Jurkat, Clone E6-1 (cell line): ENCODE measurements at regions not wholly inside any gene's neighbourhood (a gene's known extent, or its start where the extent isn't known, plus 50 kb on each side); places are given as distances from the start of the nearest gene placed in this dataset.
"Not testable (repeated sequence)": the region's sequence is repeated elsewhere in the genome, so short reads cannot be mapped to it uniquely, and the experiment has no call there.

Source experiments
- DNase-seq: peaks from one replicate; pipeline ENCODE4 v3.0.0-alpha.2; 2011; ENCODE audit warnings: low read depth, low spot score
- H3K4me3 ChIP-seq: 2 replicates; pipeline ENCODE4 v1.5.1; 2011; ENCODE audit warnings: mild to moderate bottlenecking, low read length, control low read depth, moderate library complexity

DNA sequence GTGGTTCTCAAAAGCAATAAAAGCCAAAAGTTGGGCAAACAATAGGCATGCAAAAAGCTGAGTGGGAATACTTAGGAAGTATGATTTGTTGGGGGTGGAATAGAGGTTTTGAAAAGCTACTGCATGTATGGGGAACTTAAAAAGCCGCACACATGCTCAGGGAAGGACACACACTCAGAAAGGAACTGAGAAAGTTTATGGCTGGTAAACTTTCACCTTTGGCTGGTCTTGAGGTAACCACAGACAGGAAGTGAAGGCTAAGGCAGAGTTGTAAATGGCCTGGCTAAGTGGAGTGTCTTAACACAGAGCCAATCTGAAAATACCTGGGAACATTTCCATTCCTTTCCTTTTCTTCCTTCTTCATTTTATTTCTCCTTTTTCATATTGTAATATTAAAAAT, 134.5 kb upstream of the EXOC2 start:
- H3K4me3 ChIP-seq = no peak overlapping the region
- DNase-seq = no peak

DNA sequence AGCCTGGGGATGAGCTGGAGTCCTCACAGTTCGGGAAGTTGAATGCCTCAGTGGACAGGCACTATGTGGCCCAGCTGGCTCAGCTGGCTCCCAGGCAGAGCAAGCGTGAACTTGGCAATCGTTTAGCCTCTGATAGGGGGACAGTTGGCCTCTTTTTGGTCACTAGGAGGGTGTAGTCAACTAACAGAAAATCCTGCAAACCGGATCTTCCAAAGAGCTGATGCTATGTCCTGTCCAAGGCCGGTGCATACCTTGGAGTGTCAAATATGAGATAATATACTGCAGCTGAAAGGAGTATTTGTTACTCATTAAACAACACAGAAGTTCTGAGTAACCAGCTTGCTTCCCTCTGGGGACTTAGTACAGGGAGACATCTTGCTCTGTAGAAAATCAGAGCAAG, 126.2 kb upstream of the EXOC2 start:
- no peak overlapping the region for H3K4me3 ChIP-seq
- no peak for DNase-seq

DNA sequence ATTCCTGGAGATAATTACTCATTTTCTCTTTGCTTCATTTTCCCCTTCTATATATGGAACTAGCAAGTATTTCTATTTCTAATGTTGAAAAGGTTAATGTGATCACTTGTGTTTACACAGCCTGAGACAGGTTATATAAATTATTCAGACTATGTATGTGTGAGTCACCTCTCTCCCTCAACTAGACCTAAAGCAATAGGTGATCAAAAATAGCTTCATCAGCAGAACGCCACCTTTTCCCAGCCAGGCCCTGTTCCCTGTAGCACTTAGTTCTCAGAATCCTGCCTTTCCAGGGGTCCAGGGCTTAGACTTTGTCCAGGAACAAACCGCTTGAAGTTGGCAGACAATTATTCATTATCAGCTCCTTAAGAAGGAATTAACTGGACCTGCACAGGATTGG, 125.3 kb upstream of the EXOC2 start:
- H3K4me3 ChIP-seq = no peak overlapping the region
- no peak for DNase-seq

DNA sequence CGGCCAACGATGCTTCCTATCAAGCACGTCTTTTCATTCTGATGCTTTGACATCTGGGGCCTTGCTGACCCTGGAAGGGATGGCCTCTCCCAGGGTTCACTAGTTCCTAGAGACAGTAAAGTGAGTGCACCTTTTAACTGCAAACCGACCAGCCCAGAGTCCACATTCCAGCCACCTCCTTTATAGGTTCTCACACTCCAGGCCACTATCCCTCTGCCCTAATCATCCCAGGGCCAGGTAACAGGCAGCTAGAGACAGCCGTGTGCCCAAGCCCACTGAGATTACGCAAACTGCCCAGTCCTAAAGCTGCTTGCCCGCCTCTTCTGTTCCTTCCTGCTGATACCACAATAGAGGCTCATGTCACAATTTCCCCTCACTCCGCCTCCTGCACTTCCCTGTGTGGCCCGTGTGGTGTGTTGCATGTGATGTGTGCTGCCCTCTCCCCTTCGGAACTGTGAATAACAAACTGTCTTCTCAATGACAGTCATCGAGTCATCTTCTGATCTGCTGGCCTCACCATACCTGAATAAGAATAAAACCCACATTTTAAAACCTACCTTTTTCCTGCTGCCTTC, 123.7 kb upstream of the EXOC2 start:
- peak; percentile 60 for DNase-seq
- H3K4me3 ChIP-seq = no peak overlapping the region

DNA sequence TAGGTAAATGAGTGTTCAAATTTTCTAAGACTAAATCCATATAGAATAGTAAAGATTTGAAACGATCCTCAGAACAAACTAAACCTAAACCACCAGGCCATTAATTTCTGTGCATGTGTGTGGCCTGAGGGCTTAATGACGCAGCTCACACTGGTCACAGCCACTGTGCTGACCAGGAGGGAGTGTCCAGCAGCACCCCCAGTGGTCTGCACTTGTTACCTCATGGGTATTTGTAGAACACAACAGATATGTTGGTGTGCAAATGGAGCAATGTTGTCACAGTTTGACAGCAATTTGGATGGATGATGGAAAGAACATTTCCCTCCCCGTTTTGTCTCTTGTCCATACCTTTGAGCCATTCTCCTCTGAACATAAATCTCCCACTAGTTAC, 122.4 kb upstream of the EXOC2 start:
- DNase-seq = no peak
- H3K4me3 ChIP-seq = no peak overlapping the region

DNA sequence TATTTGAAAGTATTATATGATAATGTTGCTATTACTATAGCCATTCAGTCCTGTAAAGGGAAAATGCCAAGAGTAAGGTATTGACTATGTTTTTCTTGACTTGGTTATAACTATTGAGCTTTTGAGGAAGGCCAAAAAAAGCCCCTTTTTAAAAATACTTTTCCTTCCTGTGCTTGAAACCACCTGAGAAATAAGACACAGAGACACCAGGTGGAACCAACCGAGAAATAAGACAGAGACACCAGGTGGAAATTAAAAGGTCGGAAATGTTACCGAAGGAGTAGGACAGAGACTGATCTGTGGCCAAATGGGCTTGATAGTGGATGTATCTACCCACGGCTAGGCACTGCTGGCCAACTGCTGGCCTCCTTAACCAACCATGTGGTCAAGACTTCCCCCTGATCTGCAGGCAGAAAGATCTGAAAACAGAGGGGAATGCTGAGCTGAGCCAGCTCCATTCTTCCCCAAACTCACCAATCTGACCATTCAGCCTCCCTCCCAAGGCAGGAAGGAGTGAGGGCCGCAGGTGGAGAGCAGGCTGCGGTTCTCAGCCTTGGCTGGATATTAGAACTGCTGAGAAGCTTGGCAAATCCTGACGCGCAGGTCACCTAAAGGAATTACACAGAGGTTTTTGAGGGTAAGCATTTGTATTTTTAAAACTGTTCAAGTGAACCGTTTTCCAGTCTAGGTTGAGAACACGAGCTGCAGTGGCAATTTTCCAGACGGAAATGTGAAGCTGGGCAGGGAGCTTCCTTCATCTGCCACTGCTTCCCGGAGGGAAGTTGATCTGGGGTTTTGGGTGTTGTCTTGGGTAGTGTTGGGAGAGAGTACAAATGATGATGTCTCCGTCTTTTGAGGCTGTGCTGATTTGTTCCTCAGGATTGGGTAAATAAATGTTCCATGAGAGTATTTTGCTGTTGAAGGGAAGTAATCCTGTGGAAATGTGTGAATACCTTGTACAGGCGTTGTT, 121.7 kb upstream of the EXOC2 start:
- H3K4me3 ChIP-seq = no peak overlapping the region
- DNase-seq = no peak

DNA sequence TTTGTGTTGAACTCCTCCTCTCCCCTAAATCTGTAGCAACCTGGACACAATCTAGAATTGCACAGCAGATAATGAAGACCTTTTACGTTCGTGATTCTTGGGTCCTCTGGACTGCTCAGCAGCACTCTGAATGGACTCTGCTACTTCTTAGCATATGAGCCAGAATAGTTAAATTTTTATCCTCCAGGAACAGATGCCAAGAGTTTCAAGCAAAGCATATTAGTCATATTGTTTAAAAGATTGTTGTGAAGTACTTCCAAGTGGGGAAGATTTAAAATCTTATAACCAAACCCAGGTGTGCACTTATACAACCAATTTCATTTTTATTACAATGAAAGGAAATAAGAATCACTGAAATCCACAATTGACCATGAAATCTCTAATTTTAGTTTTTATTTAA, 118.9 kb upstream of the EXOC2 start:
- no peak for DNase-seq
- H3K4me3 ChIP-seq = no peak overlapping the region

DNA sequence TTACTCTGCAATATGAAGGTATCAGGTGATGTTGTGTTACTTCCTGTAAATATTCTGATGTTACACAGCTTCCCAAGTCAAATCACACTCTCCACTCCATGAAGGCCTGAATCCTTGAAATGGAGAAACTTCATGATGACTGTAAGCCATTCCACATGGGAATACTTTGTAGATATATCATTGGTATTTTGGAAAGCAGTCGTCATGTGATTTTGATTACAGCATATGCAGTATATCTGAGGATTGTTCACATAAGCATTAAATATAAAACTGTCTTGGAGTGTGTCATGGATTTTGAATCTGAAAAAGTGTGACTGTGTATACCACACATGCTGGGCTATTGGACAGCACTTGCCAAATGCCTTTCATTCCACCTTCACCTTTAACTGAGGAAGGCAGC, 118.3 kb upstream of the EXOC2 start:
- no peak overlapping the region for H3K4me3 ChIP-seq
- no peak for DNase-seq

DNA sequence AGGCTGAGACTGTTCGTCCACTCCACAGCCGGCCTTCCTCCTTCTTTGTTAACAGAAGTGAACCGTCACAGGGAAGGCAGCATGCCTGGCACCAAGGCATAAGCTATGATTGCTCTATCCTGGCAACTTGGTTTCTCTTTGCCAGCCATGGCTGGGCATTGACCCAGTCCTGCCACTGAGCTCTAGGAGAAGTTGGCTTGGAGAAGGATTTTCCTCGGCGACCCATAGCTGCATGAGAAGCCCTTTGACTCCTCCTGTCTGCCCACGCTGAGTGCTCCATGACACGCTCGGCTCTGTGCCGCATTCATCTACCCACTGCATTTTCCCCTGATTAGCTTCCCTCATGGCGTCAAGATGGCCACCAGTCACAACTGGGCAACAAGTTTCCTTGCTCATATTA, 111.8 kb upstream of the EXOC2 start:
- no peak overlapping the region for H3K4me3 ChIP-seq
- DNase-seq = no peak

DNA sequence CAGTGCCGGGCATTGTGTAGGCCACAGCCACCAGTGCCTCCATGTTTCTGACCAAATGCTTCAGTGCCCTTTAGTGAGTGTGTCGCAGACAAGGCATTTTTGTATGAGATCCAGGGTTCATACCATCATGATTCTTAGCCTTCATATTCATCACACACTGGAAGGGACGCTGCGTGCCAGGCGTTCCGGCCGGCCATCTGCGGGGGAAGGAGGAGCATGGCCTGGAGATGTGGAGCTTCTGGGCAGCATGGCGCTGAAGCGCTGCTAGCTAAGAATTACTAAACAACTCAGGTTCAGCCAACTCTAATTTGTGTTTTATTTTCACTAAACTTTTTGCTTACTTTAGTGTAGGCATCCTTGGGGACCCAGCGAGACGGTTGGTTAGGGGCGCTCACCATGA, 111.4 kb upstream of the EXOC2 start:
- no peak overlapping the region for H3K4me3 ChIP-seq
- DNase-seq = no peak

DNA sequence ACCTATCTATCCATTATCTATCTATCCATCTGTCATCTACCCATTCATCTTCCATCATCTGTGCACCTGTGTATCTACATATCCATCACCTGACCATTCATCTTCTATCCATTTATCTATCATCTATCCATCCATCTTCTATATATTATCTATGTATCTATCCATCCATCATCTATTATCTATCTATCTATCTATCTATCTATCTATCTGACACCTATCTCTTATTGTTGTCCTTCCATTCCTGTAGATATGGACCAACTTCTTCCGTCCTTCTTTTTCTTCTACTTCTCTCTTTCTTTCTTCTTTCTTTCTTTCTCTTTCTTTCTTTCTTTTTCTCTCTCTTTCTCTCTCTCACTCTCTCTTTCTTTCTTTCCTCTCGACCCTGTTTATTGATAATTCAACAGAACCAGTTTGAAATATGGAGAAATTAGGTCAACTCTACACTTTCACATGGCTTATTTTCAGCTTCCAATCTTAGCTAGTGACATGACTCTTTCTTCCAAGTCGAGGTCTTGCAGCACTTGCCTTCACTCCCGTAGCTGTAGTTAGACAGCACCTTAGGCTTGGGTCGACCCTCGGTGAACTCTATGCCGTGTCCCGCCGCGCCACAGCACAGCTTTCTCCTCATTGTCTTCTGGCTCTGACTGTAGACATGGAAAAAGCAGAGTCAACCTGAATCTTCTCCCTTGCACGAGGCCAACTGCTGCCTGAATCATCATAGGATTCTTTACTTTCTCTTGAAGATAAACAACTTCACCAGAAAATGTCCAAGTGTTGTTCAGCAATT, 110.4 kb upstream of the EXOC2 start:
- DNase-seq = no peak
- H3K4me3 ChIP-seq = no peak overlapping the region

DNA sequence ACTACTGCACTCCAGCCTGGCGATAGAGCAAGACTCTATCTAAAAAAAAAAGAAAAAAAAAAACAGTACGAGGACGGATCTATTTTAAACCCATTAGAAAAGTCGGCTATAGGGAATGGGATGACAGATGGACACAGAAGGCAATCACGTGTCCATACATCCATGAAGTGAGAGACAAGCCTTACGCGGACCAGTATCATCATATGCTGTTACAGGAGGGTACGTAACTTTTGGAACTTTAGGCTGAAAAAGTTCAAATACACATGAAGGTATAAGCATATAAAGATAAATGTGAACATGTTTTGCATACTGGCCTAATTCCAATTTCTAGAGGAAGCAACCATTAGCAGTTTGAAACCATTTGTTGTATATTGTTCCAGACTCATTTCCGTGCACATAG, 109.8 kb upstream of the EXOC2 start:
- H3K4me3 ChIP-seq = no peak overlapping the region
- no peak for DNase-seq

DNA sequence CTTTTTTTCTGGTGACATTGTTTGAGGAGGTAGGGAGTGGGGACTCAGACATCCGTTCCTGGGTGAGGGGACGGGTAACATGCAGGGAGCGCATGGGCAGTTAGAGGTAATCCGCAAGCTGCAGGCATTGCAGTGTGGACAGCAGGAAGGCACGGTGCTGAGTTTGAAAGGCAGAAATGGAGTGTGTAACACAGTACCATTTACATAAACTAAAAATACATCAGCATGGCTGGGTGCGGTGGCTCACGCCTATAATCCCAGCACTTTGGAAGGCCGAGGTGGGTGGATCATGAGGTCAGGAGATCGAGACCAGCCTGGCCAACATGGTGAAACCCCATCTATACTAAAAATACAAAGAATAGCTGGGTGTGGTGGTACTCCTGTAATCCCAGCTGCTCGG, 109.3 kb upstream of the EXOC2 start:
- DNase-seq, H3K4me3 ChIP-seq: not testable (repeated sequence)

DNA sequence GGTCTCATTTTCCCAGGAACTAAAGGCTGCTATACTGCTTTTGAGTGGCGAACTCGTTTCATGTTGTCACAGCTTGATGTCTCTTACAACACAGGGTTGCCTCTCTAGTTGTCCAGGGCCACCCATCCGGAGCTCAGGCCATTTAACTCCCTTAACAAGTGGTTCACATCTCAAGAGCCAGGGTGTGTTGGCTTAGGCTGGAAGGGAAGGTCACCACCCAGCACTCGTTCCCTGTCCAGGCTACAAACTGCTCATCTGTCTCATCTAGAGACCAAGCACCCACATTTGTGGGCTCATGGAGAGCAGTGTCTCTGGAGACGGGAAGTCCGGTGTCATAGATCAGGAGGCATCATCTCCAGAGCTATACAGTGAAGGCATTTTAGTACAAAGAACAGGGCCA, 106.8 kb upstream of the EXOC2 start:
- H3K4me3 ChIP-seq = no peak overlapping the region

DNA sequence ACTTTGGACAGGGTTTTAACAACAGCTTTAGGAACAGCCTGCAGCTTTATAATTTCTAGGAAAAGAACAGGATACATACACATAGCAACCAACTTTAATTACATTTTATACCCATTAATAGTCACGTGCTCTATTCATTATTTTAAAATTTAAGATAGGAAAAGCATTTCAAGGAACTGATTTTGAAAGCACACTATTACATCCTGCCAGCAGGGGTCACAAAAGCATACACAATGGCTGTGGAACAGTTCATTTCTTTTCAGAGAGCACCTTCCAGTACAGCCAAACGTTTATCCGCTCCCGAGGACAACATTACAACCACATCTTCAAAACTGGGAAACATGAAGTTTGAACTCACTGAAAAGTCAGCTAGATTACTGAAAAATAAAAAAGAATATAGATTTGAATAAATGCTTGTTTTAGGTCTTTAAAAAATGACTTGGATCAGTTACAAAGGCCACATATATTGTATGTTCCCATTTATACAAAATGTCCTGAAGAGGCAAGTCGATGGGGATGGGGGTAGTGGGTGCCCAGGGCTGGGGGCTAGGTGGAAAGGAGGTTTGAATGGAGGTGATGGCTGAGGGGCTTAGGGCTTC, 104.6 kb upstream of the EXOC2 start:
- DNase-seq = no peak
- no peak overlapping the region for H3K4me3 ChIP-seq

More for the DNA sequence above, 106.8 kb upstream of the EXOC2 start:
- no peak for DNase-seq

DNA sequence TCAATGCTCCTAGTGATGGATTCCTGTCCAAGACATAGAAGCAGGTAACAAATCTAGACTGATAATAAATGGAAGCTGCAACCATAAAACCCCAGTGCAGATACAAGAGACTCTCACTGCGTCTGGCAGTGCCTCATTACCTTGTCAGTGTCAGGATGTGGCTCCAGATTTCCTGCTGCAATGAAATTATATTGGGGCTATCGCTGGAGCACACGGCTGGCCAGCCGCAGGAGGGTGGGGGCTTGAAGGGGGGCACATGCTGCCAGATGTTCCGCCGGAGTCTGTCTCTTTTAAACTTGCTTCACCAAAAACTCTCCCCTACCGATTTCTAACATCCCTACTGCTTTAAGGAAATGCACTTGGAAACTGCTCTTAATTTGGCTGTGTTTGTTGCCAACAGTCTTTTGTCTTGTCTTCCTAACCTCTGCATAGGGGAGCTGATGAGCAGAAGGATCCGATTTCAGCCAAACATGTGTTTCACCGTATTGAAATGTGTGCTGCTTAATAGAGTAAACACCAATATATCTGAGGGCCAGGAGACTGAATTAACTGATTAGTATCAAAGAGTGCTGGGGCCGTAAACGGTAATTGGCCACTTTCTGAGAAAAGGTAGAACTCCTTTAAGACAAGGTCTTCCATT, 102.2 kb upstream of the EXOC2 start:
- peak; percentile 57 for DNase-seq
- no peak overlapping the region for H3K4me3 ChIP-seq

DNA sequence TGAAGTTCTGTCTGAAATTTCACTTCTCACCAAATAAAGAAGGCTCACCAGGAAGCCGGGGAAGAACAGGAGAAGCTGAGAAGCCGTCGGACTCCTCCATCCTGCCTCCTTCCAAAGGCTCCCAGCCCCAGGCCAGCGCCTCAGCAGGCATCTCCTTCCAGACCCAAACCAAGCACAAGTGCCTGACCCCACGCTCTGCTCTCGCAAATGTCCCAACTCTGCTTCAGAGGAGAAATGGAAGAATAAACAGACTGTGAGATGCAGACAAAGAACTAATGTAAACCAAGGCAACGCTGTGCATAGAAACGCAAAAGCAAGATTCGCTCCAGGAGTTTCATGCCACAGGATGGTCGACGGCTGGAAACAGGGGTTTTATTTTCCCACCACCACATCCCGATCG, 100.3 kb upstream of the EXOC2 start:
- no peak overlapping the region for H3K4me3 ChIP-seq
- DNase-seq = no peak

DNA sequence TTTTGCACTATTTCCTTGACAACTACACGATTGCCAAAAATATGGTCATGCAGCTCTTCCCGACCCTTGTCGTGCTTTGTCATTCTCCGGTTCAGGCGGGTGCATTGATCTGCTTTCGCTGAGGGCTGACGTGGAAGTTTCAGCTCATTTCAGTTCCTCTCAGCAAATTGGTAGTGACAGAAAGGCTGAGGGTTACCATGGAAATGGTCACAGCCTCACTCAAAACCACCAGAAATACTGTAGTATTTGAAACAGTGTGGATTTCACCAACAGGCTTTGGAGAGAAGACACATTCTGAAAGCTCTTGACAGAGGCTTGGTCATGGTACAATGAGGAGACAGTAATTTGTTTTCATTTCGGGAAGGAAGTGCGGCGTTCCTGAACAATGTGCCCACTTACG, 99.7 kb upstream of the EXOC2 start:
- no peak for DNase-seq
- no peak overlapping the region for H3K4me3 ChIP-seq

DNA sequence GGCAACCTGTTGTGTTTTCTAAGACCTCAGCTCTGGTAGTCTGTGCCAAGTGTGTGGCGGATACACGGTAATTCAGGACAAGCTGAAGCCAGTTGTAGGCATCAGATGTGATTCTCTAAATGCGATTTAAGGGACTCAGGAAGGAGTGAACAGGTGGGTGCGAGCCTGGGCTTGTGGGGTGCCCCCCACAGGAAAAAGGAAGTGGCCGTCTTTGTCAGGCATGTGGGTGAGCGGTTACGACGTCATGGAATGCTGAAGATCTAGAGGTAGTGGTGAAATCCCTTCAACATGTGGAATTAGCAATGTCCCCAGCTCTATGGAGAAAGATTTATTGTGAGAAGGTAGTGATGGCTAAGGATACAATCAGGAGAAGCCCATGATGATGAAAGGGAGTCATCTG, 95.1 kb upstream of the EXOC2 start:
- peak; percentile 89 for DNase-seq
- H3K4me3 ChIP-seq = peak overlapping the region; percentile 18; the same call in 1 of the 2 replicates
